ENCODE measurements at regions not wholly inside any gene's neighbourhood (a gene's known extent, or its start where the extent isn't known, plus 50 kb on each side); places are given as distances from the start of the nearest gene placed in this dataset.

DNA sequence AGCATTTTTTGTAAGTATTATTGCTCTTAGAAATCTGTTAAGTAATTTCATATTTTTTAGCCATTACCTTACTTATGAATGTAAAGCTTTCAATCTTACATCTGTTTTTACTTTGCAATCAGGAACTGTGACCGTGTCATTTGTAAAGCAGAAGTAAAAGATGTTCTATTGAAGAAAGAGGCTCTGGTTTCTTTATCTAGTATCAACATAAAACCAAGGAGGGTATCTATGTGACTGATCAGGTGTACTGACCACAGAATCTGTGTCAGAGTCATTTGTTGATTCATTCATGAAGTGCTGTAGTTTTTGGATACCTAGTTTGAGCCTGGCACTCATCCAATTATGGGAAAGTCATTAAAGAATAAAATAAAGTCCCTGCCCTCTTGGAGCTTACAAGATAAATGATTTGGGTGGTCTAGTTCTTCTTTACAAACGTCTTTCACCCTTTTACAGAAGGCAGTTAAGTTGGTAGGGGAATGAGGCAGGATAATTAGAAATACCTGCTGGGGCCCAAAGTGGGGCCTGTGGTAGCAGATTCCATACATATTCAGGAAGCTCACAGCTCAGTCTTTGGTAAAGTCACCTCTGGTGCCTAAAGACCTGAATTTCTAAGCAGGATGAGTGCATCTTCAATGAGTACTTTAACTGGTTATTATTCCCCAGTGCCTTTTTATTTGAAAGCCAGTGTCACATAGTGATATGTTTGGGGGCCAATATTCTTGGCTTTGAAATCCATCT, 260.6 kb upstream of the NT5C1B start:
- ChIA-PET CTCF (no interaction called here), POLR2A (no interaction called here)
- Histone ChIP-seq H3K27me3 (ENCODE audit: control insufficient read depth, insufficient read depth, low read length) (no peaks in the 10 kb centered on the region), H3K4me3 (ENCODE audit: low read depth, low read length) (no peak overlapping the region), H3K27ac (ENCODE audit: low read depth, low read length) (no peak overlapping the region), H3K9me3 (ENCODE audit: control insufficient read depth, insufficient read depth, low read length) (no peaks in the 10 kb centered on the region)
- DNase-seq (ENCODE audit: low read depth, low spot score), result no peak
- TF ChIP-seq, protein P1, sequence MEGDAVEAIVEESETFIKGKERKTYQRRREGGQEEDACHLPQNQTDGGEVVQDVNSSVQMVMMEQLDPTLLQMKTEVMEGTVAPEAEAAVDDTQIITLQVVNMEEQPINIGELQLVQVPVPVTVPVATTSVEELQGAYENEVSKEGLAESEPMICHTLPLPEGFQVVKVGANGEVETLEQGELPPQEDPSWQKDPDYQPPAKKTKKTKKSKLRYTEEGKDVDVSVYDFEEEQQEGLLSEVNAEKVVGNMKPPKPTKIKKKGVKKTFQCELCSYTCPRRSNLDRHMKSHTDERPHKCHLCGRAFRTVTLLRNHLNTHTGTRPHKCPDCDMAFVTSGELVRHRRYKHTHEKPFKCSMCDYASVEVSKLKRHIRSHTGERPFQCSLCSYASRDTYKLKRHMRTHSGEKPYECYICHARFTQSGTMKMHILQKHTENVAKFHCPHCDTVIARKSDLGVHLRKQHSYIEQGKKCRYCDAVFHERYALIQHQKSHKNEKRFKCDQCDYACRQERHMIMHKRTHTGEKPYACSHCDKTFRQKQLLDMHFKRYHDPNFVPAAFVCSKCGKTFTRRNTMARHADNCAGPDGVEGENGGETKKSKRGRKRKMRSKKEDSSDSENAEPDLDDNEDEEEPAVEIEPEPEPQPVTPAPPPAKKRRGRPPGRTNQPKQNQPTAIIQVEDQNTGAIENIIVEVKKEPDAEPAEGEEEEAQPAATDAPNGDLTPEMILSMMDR (IDR thresholded peaks at IDR 0.05; ENCODE audit: low read depth, low read length), result no peak

DNA sequence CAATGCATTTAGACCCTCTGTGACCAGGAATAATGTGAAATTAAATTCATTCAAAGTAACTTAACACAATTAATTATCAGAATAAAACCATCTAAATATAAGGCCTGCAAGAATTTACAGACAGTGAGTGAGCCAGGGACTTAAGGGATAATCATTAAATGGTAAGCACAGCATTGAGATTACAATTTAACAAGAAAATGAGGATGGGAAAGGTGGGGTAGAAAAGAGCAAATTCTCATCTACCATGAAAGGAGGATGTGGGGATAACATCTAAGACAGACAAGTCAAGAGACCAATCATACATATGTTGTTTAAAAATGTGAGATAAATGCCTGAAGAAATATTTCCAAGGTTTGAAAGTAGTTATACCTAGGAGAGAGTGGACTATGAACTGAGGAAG, 259.3 kb upstream of the NT5C1B start:
- no peak for DNase-seq (ENCODE audit: low read depth, low spot score)
- no peaks in the 10 kb centered on the region for H3K9me3 ChIP-seq (ENCODE audit: control insufficient read depth, insufficient read depth, low read length)
- H3K27me3 ChIP-seq (ENCODE audit: control insufficient read depth, insufficient read depth, low read length), result no peaks in the 10 kb centered on the region
- POLR2A ChIA-PET, result no interaction called here
- TF ChIP-seq, protein P1 (IDR thresholded peaks at IDR 0.05; ENCODE audit: low read depth, low read length), result no peak
- CTCF ChIA-PET, result no interaction called here
- H3K27ac ChIP-seq (ENCODE audit: low read depth, low read length), result no peak overlapping the region
- H3K4me3 ChIP-seq (ENCODE audit: low read depth, low read length), result no peak overlapping the region

DNA sequence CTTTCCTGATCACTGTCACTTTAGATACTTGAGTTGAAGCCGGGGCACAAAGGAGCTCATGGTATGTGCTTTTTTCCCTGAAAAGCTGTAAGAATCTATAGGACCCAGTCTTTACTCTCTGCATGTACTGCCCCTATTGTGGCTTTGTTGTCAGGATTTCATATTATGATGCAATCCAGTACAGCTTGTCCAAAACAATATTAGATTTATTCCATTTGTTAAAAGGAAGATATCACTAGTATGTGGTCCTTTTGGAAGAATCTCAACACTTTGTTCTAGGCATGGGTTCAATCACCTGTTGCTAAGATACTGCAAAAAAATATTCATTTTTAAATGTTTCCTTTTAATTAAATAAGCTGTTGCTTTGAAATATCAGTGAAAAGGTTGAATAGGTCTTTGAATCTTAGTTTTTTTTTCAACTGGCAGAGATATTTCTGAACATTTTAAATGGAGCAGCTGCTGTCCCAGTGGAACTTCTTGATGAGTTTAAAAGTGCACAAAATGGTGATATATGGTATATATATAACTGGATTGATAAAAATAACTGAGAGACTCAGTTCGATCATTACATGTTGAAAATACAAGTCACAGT, 256.6 kb upstream of the NT5C1B start:
- ChIA-PET POLR2A (no interaction called here), CTCF (interaction anchor here (1.1 to 2.2 kb wide), 2 partner anchors 8 to 326 kb away, joined by 3 to 6 read pairs; no protein-coding TSS in a partner anchor)
- Histone ChIP-seq H3K27me3 (ENCODE audit: control insufficient read depth, insufficient read depth, low read length) (no peaks in the 10 kb centered on the region), H3K27ac (ENCODE audit: low read depth, low read length) (no peak overlapping the region), H3K4me3 (ENCODE audit: low read depth, low read length) (no peak overlapping the region), H3K9me3 (ENCODE audit: control insufficient read depth, insufficient read depth, low read length) (no peaks in the 10 kb centered on the region)
- TF ChIP-seq, protein P1 (IDR thresholded peaks at IDR 0.05; ENCODE audit: low read depth, low read length), result no peak
- no peak for DNase-seq (ENCODE audit: low read depth, low spot score)

DNA sequence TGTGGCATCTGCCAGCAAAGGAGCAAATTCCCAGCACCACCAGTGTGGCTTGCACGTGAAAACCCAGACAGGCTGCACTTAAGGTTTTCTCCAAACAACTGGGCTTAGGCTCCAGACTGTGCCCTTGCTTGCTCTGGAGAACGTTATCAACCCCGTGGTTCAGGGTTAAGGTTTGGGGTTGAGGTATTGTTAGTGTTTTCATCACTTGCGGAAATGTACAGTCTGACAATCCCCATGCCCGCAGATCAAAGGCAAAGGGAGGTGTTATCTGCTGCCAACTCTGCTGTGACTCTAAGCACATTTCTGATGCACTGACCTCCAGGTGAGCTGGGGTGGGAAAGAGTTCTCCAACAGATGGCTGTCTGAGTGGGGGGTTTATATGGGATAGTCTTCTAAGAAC, 253.5 kb upstream of the NT5C1B start:
- Histone ChIP-seq H3K27me3 (ENCODE audit: control insufficient read depth, insufficient read depth, low read length) (no peaks in the 10 kb centered on the region), H3K27ac (ENCODE audit: low read depth, low read length) (no peak overlapping the region), H3K9me3 (ENCODE audit: control insufficient read depth, insufficient read depth, low read length) (no peaks in the 10 kb centered on the region), H3K4me3 (ENCODE audit: low read depth, low read length) (no peak overlapping the region)
- ChIA-PET CTCF (no interaction called here), POLR2A (no interaction called here)
- DNase-seq (ENCODE audit: low read depth, low spot score), result no peak
- TF ChIP-seq, protein P1 (IDR thresholded peaks at IDR 0.05; ENCODE audit: low read depth, low read length), result no peak
